Esophagus (tissue), 2 donors: ENCODE measurements at regions not wholly inside any gene's neighbourhood (a gene's known extent, or its start where the extent isn't known, plus 50 kb on each side); places are given as distances from the start of the nearest gene placed in this dataset.
"Not testable (repeated sequence)": the region's sequence is repeated elsewhere in the genome, so short reads cannot be mapped to it uniquely, and the experiment has no call there.

ENCODE experiments used
- H3K27ac ChIP-seq, 2 donors: one replicate each; pipeline ENCODE4 v1.5.1; 2013; ENCODE audit warnings: low read depth in 2 of 2, mild to moderate bottlenecking in 2 of 2, inconsistent platforms in 1 of 2, low read length in 1 of 2, moderate library complexity in 1 of 2
- H3K27me3 ChIP-seq, 2 donors: one replicate each; pipeline ENCODE4 v1.6.1; 2013; ENCODE audit warnings: low read length in 2 of 2, control low read depth in 1 of 2, mild to moderate bottlenecking in 1 of 2; ENCODE audit not compliant: insufficient read depth in 2 of 2, control insufficient read depth in 1 of 2
- H3K36me3 ChIP-seq, 2 donors: one replicate each; pipeline ENCODE4 v1.6.1; 2013; ENCODE audit warnings: low read length in 1 of 2; ENCODE audit not compliant: control insufficient read depth in 2 of 2, insufficient read depth in 2 of 2
- H3K4me1 ChIP-seq, 2 donors: one replicate each; pipeline ENCODE4 v1.6.1; 2013; ENCODE audit warnings: low read length in 1 of 2; ENCODE audit not compliant: control insufficient read depth in 2 of 2, insufficient read depth in 2 of 2
- H3K4me3 ChIP-seq, 2 donors: one replicate each; pipeline ENCODE4 v1.5.1; 2013; ENCODE audit warnings: low read length in 2 of 2, mild to moderate bottlenecking in 2 of 2, low read depth in 1 of 2, moderate library complexity in 1 of 2
- H3K9me3 ChIP-seq, 2 donors: one replicate each; pipeline ENCODE4 v1.6.1; 2013; ENCODE audit warnings: mild to moderate bottlenecking in 2 of 2, low read depth in 1 of 2, low read length in 1 of 2, moderate library complexity in 1 of 2; ENCODE audit not compliant: control insufficient read depth in 2 of 2, insufficient read depth in 1 of 2
- WGBS, 2 donors: extraction: QIAGEN DNeasy Blood & Tissue Kit; methylation state at CpG; one replicate each; pipeline ENCODE4 v1.1.7; 2013; 5-methylcytosine and 5-hydroxymethylcytosine counted together
- donor health status: healthy with polysubstance abuse.
- donor health status: Bipolar disorder and iron deficiency.

- no peaks in the 10 kb centered on the region for H3K27me3 ChIP-seq
- H3K36me3 ChIP-seq, result no peaks in the 10 kb centered on the region
- 80 to 81% methylated on average over 1 of the region's 1 CpG for WGBS, 2 donors
- no peaks in the 10 kb centered on the region for H3K4me1 ChIP-seq
- H3K9me3 ChIP-seq, result no peaks in the 10 kb centered on the region
- H3K27ac ChIP-seq, result no peak overlapping the region
- H3K4me3 ChIP-seq, result no peak overlapping the region
Measured at GRCh38 chr3:166607933-166608521, 770.8 kb upstream of the BCHE start.

DNA sequence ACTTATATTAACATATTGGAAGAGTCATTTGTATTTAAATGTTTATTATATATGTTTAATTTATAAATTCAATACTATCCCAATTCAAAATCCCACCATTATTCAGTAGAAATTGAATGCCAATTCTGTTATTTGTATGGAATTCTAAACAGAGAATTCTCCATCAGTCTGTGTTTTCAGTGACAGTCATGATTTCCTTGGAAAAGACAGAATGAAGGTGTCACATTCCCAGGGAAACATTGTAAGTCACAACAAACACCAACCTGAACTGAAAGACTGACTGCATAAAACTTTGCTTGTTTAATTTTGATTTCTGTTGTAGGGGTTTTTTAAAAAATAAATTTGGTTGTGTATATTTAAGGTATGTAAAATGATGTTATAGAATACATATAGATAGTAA, 769.8 kb upstream of the BCHE start:
- Histone ChIP-seq H3K27ac (no peak overlapping the region), H3K27me3 (no peaks in the 10 kb centered on the region), H3K9me3 (no peaks in the 10 kb centered on the region), H3K4me3 (no peak overlapping the region), H3K36me3 (no peaks in the 10 kb centered on the region), H3K4me1 (no peaks in the 10 kb centered on the region)

DNA sequence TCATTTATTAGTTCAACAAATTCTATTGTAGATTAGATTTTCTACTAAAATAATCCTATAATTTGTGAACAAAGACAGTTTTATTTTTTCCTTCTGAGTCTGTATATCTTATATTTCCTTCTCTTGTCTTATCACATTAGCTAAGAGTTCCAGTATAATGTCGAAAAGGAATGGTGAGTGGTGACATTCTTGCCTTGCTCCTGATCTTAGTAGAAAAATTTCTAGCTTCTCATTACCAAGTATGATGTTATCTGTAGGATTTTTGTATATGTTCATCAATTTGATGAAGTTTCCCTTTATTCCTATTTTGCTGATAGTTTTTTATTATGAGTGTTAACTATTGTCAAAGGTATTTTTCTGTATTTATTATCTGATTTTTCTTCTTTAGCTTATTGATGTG, 756.6 kb upstream of the BCHE start:
- no peaks in the 10 kb centered on the region for H3K27me3 ChIP-seq
- 84 to 94% methylated on average over 1 of the region's 1 CpG for WGBS, 2 donors
- H3K4me3 ChIP-seq, result no peak overlapping the region
- no peaks in the 10 kb centered on the region for H3K4me1 ChIP-seq
- no peaks in the 10 kb centered on the region for H3K9me3 ChIP-seq
- H3K27ac ChIP-seq, result no peak overlapping the region
- H3K36me3 ChIP-seq, result no peaks in the 10 kb centered on the region

GRCh38 chr3:166582236-166582635, 745.0 kb upstream of the BCHE start:
- no peaks in the 10 kb centered on the region for H3K36me3 ChIP-seq
- no peak overlapping the region for H3K27ac ChIP-seq
- 83 to 90% methylated on average over 2 of the region's 2 CpGs for WGBS, 2 donors
- H3K9me3 ChIP-seq, result no peaks in the 10 kb centered on the region
- H3K4me3 ChIP-seq, result no peak overlapping the region
- H3K4me1 ChIP-seq, result no peaks in the 10 kb centered on the region
- no peaks in the 10 kb centered on the region for H3K27me3 ChIP-seq

DNA sequence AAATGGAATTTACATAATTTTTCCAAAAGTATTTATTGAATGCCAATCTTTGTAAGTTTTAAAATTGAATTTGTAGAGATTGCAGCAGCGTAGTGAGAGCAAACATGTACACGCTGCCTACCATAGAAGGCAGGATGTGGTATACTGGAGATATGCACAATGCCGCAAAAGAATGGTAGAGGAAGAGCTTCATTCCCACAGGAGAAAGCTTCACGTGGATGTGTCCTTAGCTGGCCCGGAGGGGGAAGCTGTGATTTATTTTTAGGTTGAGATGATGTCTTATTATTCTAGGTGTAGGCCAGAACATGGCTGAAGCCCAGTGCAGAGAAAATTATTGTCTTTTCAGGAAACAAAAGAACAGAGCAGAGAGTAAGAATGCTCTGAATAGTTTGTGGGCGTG, 743.3 kb upstream of the BCHE start:
- Histone ChIP-seq H3K27ac (no peak overlapping the region), H3K4me1 (no peaks in the 10 kb centered on the region), H3K4me3 (no peak overlapping the region), H3K9me3 (no peaks in the 10 kb centered on the region), H3K27me3 (no peaks in the 10 kb centered on the region), H3K36me3 (no peaks in the 10 kb centered on the region)
- WGBS, 2 donors, result 68 to 81% methylated on average over 6 of the region's 6 CpGs

DNA sequence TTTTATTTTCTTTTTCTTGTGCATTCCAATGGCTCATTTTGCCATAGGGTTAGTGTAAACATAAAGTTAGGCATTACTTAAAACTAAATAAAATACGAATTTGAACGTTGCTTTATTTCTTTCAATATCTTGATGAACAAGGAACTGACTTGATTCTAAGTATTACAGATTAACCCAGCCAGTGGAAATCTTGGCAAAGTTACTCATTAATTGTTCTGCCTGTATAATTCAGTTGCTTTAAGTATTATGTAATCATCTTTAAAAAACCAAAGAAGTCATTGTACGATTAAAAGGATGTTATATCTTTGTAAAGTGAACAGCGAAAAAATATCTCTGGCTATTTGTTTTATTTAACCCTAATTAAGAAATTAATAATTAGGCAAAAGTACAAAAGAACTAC, 737.9 kb upstream of the BCHE start:
- WGBS, 2 donors, result 64 to 69% methylated on average over 4 of the region's 4 CpGs
- no peaks in the 10 kb centered on the region for H3K27me3 ChIP-seq
- no peaks in the 10 kb centered on the region for H3K4me1 ChIP-seq
- no peak overlapping the region for H3K27ac ChIP-seq
- no peak overlapping the region for H3K4me3 ChIP-seq
- H3K36me3 ChIP-seq, result no peaks in the 10 kb centered on the region
- H3K9me3 ChIP-seq, result no peaks in the 10 kb centered on the region

GRCh38 chr3:166571686-166572085, 734.5 kb upstream of the BCHE start:
- not testable (repeated sequence) for H3K4me1 ChIP-seq, H3K36me3 ChIP-seq, H3K27ac ChIP-seq, H3K27me3 ChIP-seq, H3K9me3 ChIP-seq, H3K4me3 ChIP-seq
- 65 to 73% methylated on average over 4 of the region's 4 CpGs for WGBS, 2 donors

DNA sequence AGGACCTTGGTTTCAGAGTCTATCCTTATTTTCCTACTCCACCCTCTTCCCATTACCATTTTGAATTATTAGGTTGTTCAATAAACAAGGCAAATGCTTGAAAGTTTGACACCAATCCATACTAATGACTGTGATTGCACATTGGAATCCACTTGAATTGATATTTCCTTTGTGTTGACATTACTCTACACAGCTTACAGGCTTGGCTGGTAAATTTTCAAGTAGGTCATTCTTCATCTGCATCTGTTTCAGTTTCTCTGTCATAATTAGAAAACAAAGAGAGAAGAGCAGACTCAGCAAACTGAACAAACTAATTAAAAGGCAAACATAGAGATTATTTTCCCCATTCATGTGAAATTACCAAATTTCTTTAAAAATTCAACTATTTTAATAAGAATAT, 732.9 kb upstream of the BCHE start:
- H3K36me3 ChIP-seq, result no peaks in the 10 kb centered on the region
- no peaks in the 10 kb centered on the region for H3K9me3 ChIP-seq
- no peak overlapping the region for H3K27ac ChIP-seq
- H3K4me3 ChIP-seq, result no peak overlapping the region
- no peaks in the 10 kb centered on the region for H3K4me1 ChIP-seq
- no peaks in the 10 kb centered on the region for H3K27me3 ChIP-seq

DNA sequence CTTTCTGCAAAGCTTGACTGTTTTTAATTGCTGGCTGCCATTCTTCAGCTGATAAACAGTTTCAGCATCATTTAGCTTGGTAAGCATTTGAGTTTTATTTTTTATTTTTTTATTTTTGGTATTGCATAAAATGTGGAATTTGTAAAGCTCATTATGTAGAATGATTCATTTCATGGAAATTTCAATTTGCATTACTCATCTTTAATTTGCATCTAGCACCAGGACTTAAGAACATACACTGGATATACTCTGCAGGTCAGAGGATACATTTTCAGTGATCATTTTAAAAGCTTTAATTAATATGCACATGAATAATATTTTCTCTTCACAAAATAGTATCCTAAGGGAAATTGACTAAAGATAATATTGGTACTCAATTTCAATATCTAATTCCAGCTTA, 732.4 kb upstream of the BCHE start:
- H3K27ac ChIP-seq, result no peak overlapping the region
- H3K4me3 ChIP-seq, result no peak overlapping the region
- H3K4me1 ChIP-seq, result no peaks in the 10 kb centered on the region
- no peaks in the 10 kb centered on the region for H3K27me3 ChIP-seq
- H3K36me3 ChIP-seq, result no peaks in the 10 kb centered on the region
- no peaks in the 10 kb centered on the region for H3K9me3 ChIP-seq

- WGBS, 2 donors, result 60 to 72% methylated on average over 7 of the region's 7 CpGs
- Histone ChIP-seq H3K4me3 (no peak overlapping the region), H3K36me3 (no peaks in the 10 kb centered on the region), H3K4me1 (no peaks in the 10 kb centered on the region), H3K27me3 (no peaks in the 10 kb centered on the region), H3K27ac (no peak overlapping the region), H3K9me3 (no peaks in the 10 kb centered on the region)
Measured at GRCh38 chr3:166560253-166560652, 723.0 kb upstream of the BCHE start.
